HEK293T (cell line): ENCODE measurements at regions not wholly inside any gene's neighbourhood (a gene's known extent, or its start where the extent isn't known, plus 50 kb on each side); places are given as distances from the start of the nearest gene placed in this dataset.

Experiments
- CTCF ChIA-PET: fragments of 350-600 bp; formaldehyde crosslinking; extraction: SDS; loops from one replicate; lab custom pipeline; 2021; ENCODE audit warnings: antibody characterized with exemption, inconsistent platforms; lab: Yijun Ruan, JAX
- POLR2A ChIA-PET: fragments of 350-600 bp; formaldehyde crosslinking; extraction: SDS; loops from one replicate; lab custom pipeline; 2020; ENCODE audit warnings: antibody characterized with exemption, inconsistent platforms; lab: Yijun Ruan, JAX
- DNase-seq: peaks from one replicate; pipeline ENCODE4 v3.0.0; 2012; ENCODE audit warnings: mixed read lengths; ENCODE audit errors: extremely low spot score
- ARNT ChIP-seq: fragments of 450-650 bp; IDR thresholded peaks from 2 replicates; pipeline ENCODE4 v1.6.1; 2017; ENCODE audit warnings: mild to moderate bottlenecking
- BHLHE40 ChIP-seq: fragments of 450-650 bp; IDR thresholded peaks from 2 replicates; pipeline ENCODE4 v1.6.1; 2016; ENCODE audit warnings: mild to moderate bottlenecking, moderate library complexity, borderline replicate concordance
- CTBP1 ChIP-seq: fragments of 450-650 bp; IDR thresholded peaks from 2 replicates; pipeline ENCODE4 v1.6.1; 2016; ENCODE audit warnings: borderline replicate concordance
- ELF4 ChIP-seq: fragments of 450-650 bp; IDR thresholded peaks from 2 replicates; pipeline ENCODE4 v1.6.1; 2017; ENCODE audit warnings: antibody characterized with exemption
- FOXA1 ChIP-seq: fragments of 450-650 bp; IDR thresholded peaks from 2 replicates; pipeline ENCODE4 v1.6.1; 2016; ENCODE audit warnings: mild to moderate bottlenecking
- FOXK2 ChIP-seq: fragments of 450-650 bp; IDR thresholded peaks from 2 replicates; pipeline ENCODE4 v1.6.1; 2016; ENCODE audit warnings: mild to moderate bottlenecking
- FOXM1 ChIP-seq: fragments of 450-650 bp; IDR thresholded peaks from 2 replicates; pipeline ENCODE4 v1.6.1; 2017; ENCODE audit warnings: mild to moderate bottlenecking, borderline replicate concordance
- HDGF ChIP-seq: fragments of 450-650 bp; IDR thresholded peaks from 2 replicates; pipeline ENCODE4 v1.6.1; 2017; ENCODE audit warnings: antibody characterized with exemption, borderline replicate concordance
- L3MBTL2 ChIP-seq: fragments of 450-650 bp; conservative IDR thresholded peaks from 2 replicates; pipeline ENCODE4 v1.6.1; 2016; ENCODE audit warnings: mild to moderate bottlenecking
- LEF1 ChIP-seq: fragments of 450-650 bp; IDR thresholded peaks from 2 replicates; pipeline ENCODE4 v1.6.1; 2017; ENCODE audit warnings: mild to moderate bottlenecking, borderline replicate concordance
- NFRKB ChIP-seq: fragments of 450-650 bp; IDR thresholded peaks from 2 replicates; pipeline ENCODE4 v1.6.1; 2016; ENCODE audit warnings: mild to moderate bottlenecking, moderate library complexity
- PKNOX1 ChIP-seq: fragments of 450-650 bp; IDR thresholded peaks from 2 replicates; pipeline ENCODE4 v1.6.1; 2016
- SP1 ChIP-seq: fragments of 450-650 bp; IDR thresholded peaks from 2 replicates; pipeline ENCODE4 v1.6.1; 2017
- SUZ12 ChIP-seq: fragments of 450-650 bp; IDR thresholded peaks from 2 replicates; pipeline ENCODE4 v1.6.1; 2016; ENCODE audit warnings: mild to moderate bottlenecking
- TARDBP ChIP-seq: fragments of 450-650 bp; IDR thresholded peaks from 2 replicates; pipeline ENCODE4 v1.6.1; 2016
- ZNF384 ChIP-seq: fragments of 450-650 bp; IDR thresholded peaks from 2 replicates; pipeline ENCODE4 v1.6.1; 2016

GRCh38 chr1:216924732-216925131, 201.5 kb upstream of the ESRRG start:
- DNase-seq, result no peak
- TF ChIP-seq FOXA1 (no peak), SUZ12 (no peak), ZNF384 (no peak), ARNT (no peak), FOXK2 (no peak), L3MBTL2 (no peak), PKNOX1 (no peak), SP1 (no peak), BHLHE40 (no peak), CTBP1 (no peak), TARDBP (no peak)
- ChIA-PET POLR2A (no interaction called here), CTCF (no interaction called here)

GRCh38 chr1:216923601-216924000, 200.4 kb upstream of the ESRRG start:
- TF ChIP-seq SP1 (no peak), FOXA1 (no peak), SUZ12 (no peak), HDGF (no peak), FOXM1 (no peak), FOXK2 (no peak), ZNF384 (no peak), TARDBP (no peak), CTBP1 (no peak), LEF1 (no peak), ELF4 (no peak), L3MBTL2 (no peak), BHLHE40 (no peak), PKNOX1 (no peak), NFRKB (no peak), ARNT (no peak)
- ChIA-PET CTCF (no interaction called here), POLR2A (no interaction called here)
- no peak for DNase-seq

GRCh38 chr1:216922406-216922805, 199.2 kb upstream of the ESRRG start:
- ChIA-PET CTCF (no interaction called here), POLR2A (interaction anchor here (0.6 kb wide), 1 partner anchor 31 kb away, joined by 3 read pairs; no protein-coding TSS in a partner anchor)
- DNase-seq, result no peak
- TF ChIP-seq FOXA1 (no peak), LEF1 (no peak), FOXK2 (no peak), SUZ12 (no peak), NFRKB (no peak), PKNOX1 (no peak), ZNF384 (no peak), BHLHE40 (no peak), ARNT (no peak), FOXM1 (no peak), ELF4 (no peak), SP1 (no peak), L3MBTL2 (no peak), HDGF (no peak), CTBP1 (no peak), TARDBP (no peak)

GRCh38 chr1:216921866-216922265, 198.6 kb upstream of the ESRRG start:
- DNase-seq, result no peak
- TF ChIP-seq ELF4 (no peak), FOXK2 (no peak), PKNOX1 (no peak), HDGF (no peak), BHLHE40 (no peak), CTBP1 (no peak), ZNF384 (no peak), TARDBP (no peak), L3MBTL2 (no peak), SUZ12 (no peak), LEF1 (no peak), ARNT (no peak), FOXA1 (no peak), NFRKB (no peak), SP1 (no peak), FOXM1 (no peak)
- POLR2A ChIA-PET, result no interaction called here
- CTCF ChIA-PET, result interaction anchor here (0.6 kb wide), 1 partner anchor 16 kb away, joined by 3 read pairs; no protein-coding TSS in a partner anchor

- TF ChIP-seq TARDBP (no peak), FOXK2 (no peak), SUZ12 (no peak), SP1 (no peak), NFRKB (no peak), FOXA1 (no peak), ZNF384 (no peak)
- ChIA-PET POLR2A (no interaction called here), CTCF (no interaction called here)
- DNase-seq, result no peak
Measured at GRCh38 chr1:216919060-216919970, 196.1 kb upstream of the ESRRG start.
